NCI-H748 (cell line): ENCODE measurements at regions not wholly inside any gene's neighbourhood (a gene's known extent, or its start where the extent isn't known, plus 50 kb on each side); places are given as distances from the start of the nearest gene placed in this dataset.
A peak's percentile ranks its signal among the peaks of the same experiment; 100 is the strongest.

Experiments used
- DNase-seq: peaks from one replicate; lab custom pipeline; 2025; ENCODE audit not compliant: unreplicated experiment; lab: John Stamatoyannopoulos, UW

DNA sequence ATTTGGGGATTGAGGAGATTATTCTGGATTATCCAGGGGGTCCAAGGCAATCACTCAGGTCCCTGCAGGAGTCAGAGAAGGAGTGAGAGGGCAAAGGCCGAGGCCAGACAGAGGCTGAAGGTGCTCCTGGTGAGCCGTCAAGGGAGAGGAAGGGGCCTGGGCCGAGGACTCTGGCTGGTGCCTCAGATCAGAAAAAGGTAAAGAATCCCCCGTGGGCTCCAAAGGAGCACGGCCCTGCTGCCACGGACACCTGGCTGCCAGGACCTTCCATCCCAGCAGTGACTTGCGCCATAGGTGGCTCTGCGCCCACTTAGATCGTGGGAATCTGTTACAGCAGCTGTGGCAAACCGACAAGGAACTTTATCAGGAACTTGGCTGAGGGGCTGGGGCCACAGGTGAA lies 374.8 kb upstream of the MYT1L start:
- no peak for DNase-seq

DNA sequence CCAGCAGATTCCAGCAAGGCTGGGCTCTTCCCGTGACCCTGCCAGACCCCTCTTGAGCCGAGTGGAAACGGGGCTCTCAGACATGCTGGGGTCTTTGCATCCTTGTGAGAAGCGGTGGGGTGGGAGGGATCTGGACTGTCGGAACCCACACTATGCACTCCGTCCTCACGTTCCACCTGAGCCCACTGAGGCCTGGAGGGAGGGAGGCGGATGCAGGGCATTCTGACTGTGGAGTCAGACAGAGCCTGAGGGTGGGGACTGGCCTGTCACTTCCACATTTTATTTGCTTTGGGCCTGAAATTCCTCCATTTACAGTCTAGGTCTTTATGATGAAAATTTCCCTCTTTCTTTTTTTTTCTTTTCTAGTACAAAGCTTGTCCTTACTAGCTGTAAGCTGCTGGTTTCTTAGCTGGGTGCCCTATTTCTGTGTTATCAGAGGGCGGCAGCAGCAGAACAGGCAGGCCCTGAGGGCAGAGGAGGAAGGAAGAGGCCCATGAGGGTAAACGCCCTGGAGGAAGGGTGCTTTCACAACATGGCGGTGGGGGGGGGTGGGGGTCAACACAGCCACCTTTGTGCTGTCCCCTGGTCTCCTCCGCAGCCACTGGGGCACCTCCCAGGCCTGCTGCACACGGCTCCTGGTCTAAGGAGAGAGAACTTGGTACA lies 373.5 kb upstream of the MYT1L start:
- no peak for DNase-seq

DNA sequence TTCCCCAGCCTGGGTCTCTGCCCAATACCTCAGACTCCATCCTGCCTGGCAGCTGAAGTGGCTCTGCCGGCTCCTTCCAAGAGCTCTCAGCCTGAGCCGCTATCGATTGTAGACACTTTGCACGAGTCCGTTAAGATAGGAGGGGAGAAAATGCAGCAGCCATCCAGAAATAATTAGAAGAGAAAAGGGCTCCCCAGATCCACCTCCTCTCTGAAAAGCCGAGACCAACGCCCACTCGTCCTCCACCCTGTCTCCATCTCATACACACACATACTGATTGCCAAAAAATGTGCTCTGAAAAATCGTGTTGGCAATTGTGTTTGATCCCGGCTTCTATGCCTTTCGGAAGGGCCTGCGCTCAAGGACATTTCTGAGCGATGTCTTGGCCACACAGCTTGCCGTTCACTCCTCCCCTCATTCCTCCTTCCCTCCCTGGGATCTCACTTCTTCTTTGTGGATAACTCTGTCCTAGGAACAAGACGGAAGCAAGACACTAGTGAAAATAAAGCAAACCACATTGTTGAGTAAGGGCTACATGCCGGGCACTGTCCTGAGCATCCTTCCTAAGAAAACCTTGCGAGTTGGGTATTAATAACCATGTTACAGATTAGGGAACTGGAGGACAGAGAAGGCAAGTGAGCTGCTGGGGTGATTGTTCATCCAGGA lies 372.8 kb upstream of the MYT1L start:
- DNase-seq: no peak

DNA sequence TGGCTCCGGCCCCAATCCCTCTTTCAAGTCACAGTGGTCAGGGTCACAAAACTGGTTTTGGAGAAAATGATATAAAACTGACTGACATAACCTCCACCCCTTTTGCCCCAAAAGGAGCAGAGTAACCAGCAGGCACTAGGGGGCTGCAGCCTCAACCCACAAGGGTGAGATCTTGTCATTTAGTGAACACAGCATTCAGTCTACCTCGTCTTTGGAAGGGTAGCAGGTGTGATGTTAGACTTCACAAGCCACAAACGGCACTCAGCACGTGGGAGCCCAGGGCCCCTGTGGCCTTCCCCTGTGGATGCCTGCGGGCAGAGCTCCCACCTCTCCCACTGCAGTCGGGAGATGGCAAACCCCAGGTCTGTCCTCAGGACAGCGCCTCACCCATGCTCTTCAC lies 372.1 kb upstream of the MYT1L start:
- DNase-seq: no peak

DNA sequence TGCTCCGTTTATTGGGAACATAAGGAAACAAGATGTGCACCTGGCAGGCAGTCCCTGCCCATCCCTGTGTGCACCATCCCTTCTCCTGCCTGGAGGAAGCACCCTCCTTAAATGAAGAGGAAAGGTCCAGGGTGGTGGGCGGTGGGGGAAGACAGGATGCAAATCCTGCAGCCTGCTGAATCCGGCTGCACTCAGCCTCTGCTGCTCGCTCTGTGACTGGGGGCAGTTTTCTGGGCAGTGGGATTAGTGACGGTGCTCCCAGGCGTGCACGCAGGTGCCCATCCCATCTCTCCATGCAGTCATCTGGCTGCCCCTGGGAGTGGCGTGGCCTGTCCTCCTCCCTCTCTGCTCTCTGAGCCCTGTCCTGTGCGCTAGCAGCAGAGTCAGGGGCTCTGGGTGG lies 371.3 kb upstream of the MYT1L start:
- no peak for DNase-seq

GRCh38 chr2:2701813-2702212 lies 370.7 kb upstream of the MYT1L start:
- DNase-seq: no peak

DNA sequence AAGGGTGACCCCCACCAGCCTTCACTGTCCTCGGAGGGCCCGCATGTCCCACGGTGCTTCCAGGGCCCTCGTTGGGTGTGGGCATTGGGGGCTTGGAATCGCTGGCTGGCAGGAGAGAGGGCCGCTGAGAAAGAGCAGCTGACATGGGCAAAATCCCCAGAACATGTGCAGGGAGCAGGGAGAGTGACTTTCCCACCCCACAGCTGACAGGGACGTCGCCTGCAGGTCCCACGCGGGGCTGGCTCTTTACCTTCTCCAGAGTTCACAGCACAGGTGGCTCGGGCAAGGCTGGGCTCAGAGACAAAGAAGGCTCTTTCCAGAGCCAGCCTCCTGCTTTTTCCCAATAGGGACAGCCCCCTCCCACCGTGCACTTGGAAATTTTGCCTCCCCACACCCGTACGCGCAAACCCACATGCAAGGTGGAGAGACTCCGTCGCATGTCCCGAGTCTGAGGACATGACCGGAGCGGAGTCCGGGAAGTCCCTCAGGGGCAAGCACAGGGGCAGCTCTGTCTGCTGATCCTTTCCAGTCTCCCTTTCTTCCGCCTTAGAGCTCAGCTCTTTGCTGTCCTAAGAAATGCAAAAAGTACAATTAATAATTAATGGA lies 370.2 kb upstream of the MYT1L start:
- DNase-seq: no peak

GRCh38 chr2:2699121-2699505 lies 368.0 kb upstream of the MYT1L start:
- DNase-seq: no peak

GRCh38 chr2:2698182-2699120 lies 367.4 kb upstream of the MYT1L start:
- DNase-seq: peak; percentile 79

- DNase-seq: no peak
These were observed 365.8 kb upstream of the MYT1L start for GRCh38 chr2:2696733-2697455.

- no peak for DNase-seq
These were observed 365.2 kb upstream of the MYT1L start for GRCh38 chr2:2696325-2696724.

GRCh38 chr2:2694746-2695145 lies 363.7 kb upstream of the MYT1L start:
- no peak for DNase-seq

- DNase-seq: no peak
These were observed 361.7 kb upstream of the MYT1L start for GRCh38 chr2:2692599-2693389.

- DNase-seq: no peak
These were observed 360.3 kb upstream of the MYT1L start for GRCh38 chr2:2691419-2691818.

DNA sequence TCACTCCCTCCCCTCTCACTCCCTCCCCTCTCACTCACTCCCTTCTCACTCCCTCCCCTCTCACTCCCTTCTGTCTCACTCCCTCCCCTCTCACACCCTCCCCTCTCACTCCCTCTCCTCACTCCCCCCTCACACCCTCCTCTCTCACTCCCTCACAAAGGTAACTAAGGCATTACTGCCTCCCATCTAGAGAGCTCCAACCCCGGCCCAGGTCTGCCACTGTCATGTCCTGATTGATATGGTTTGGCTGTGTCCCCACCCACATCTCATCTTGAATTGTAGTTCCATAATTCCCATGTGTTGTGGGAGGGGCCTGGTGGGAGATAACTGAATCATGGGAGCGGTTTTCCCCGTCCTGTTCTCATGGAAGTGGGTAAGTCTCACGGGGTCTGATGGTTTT lies 359.9 kb upstream of the MYT1L start:
- no peak for DNase-seq

DNA sequence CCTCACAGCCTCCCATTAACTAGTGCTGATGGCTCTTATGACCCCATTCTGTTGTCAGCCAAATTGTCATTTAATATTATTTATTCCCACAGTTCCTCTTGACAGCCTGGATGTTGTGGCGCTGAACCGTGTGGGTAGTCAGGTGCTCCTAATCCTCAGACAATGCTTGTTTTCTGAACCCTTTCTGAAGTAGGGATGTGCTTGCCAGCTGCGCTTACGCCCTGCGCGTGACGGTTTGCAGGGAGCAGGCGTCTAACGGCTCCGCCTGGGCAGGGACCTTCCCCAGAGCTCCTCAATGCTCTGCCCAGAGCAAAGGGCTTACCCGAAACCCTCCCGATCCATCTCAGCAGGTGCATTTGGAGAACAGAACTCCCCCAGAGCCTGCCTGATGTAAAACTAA lies 358.2 kb upstream of the MYT1L start:
- DNase-seq: peak; percentile 72

- peak; percentile 31 for DNase-seq
These were observed 357.2 kb upstream of the MYT1L start for GRCh38 chr2:2688254-2688653.

GRCh38 chr2:2687745-2688144 lies 356.7 kb upstream of the MYT1L start:
- DNase-seq: no peak

DNA sequence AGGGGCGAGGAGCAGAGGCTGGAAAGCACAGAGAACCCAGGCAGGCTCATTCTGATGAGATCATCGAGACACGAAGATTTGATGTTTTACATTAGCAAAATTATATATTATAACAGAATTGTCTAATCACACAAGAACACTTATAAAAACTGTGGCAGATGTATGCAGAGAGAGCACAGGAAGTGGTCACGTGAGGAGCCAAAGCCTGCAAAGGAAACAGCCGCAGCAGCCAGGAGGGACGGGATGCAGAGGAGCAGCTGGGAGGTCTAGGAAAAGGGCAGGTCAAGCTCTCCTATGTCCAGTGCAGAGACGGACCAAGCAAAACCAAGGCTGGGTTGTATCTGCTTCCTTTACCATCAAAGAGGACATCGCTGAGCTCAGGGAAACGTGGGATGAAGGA lies 355.1 kb upstream of the MYT1L start:
- DNase-seq: no peak

GRCh38 chr2:2683606-2684224 lies 352.6 kb upstream of the MYT1L start:
- DNase-seq: no peak
